ENCODE measurements at regions not wholly inside any gene's neighbourhood (a gene's known extent, or its start where the extent isn't known, plus 50 kb on each side); places are given as distances from the start of the nearest gene placed in this dataset.

GRCh38 chr3:31053299-31053698 is 158.8 kb upstream of the GADL1 start:
- 77 to 96% (median 87%) methylated on average over 1 of the region's 1 CpG for WGBS, 5 donors
- intact Hi-C loops (cut with DNase I; ENCODE audit: low total_unique reads) = no loop called here
- Histone ChIP-seq H3K27me3 (no peaks in the 10 kb centered on the region), H3K27ac (no peak overlapping the region), H3K4me1 (no peaks in the 10 kb centered on the region), H3K9me3 (peaks cover 0 to 5% (median 0%) of the 10 kb centered on the region in 4 donors), H3K36me3 (no peaks in the 10 kb centered on the region), H3K4me3 (no peak overlapping the region)
- DNase-seq = no peak
- TF ChIP-seq POLR2A (IDR thresholded peaks at IDR 0.05) = no peak
- TF ChIP-seq, protein P1, sequence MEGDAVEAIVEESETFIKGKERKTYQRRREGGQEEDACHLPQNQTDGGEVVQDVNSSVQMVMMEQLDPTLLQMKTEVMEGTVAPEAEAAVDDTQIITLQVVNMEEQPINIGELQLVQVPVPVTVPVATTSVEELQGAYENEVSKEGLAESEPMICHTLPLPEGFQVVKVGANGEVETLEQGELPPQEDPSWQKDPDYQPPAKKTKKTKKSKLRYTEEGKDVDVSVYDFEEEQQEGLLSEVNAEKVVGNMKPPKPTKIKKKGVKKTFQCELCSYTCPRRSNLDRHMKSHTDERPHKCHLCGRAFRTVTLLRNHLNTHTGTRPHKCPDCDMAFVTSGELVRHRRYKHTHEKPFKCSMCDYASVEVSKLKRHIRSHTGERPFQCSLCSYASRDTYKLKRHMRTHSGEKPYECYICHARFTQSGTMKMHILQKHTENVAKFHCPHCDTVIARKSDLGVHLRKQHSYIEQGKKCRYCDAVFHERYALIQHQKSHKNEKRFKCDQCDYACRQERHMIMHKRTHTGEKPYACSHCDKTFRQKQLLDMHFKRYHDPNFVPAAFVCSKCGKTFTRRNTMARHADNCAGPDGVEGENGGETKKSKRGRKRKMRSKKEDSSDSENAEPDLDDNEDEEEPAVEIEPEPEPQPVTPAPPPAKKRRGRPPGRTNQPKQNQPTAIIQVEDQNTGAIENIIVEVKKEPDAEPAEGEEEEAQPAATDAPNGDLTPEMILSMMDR (IDR thresholded peaks at IDR 0.05) = no peak
- no peak for TF ChIP-seq EP300 (IDR thresholded peaks at IDR 0.05)
- TF ChIP-seq POLR2AphosphoS5 (IDR thresholded peaks at IDR 0.05) = no peak

DNA sequence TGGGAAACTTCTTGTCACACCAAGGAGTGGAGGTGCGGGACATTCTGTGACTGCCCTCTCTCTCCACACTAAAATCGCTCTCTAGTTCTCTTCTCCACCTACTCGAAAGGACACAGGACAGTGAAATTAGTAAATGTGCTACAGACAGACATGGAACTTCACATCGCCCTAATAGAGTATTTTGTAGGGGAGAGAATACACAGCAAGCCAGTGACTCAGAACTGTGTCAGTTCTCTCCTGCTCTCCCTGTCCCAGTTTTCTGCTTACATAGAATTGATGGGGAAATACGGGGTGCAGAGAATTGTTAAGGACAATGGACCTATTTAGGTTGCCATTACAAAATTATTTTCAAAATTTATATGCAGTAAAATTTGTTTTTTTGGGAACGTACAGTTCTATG is 159.6 kb upstream of the GADL1 start:
- H3K4me3 ChIP-seq = no peak overlapping the region
- WGBS, 5 donors = 87 to 93% (median 90%) methylated on average over 6 of the region's 6 CpGs
- no peaks in the 10 kb centered on the region for H3K36me3 ChIP-seq
- intact Hi-C loops (cut with DNase I; ENCODE audit: low total_unique reads) = no loop called here
- DNase-seq = no peak
- H3K4me1 ChIP-seq = no peaks in the 10 kb centered on the region
- H3K27me3 ChIP-seq = no peaks in the 10 kb centered on the region
- TF ChIP-seq POLR2A (IDR thresholded peaks at IDR 0.05) = no peak
- TF ChIP-seq EP300 (IDR thresholded peaks at IDR 0.05) = no peak
- TF ChIP-seq, protein P1 (IDR thresholded peaks at IDR 0.05) = no peak
- TF ChIP-seq POLR2AphosphoS5 (IDR thresholded peaks at IDR 0.05) = no peak
- peaks cover 0 to 5% (median 5%) of the 10 kb centered on the region in 4 donors for H3K9me3 ChIP-seq
- H3K27ac ChIP-seq = no peak overlapping the region

DNA sequence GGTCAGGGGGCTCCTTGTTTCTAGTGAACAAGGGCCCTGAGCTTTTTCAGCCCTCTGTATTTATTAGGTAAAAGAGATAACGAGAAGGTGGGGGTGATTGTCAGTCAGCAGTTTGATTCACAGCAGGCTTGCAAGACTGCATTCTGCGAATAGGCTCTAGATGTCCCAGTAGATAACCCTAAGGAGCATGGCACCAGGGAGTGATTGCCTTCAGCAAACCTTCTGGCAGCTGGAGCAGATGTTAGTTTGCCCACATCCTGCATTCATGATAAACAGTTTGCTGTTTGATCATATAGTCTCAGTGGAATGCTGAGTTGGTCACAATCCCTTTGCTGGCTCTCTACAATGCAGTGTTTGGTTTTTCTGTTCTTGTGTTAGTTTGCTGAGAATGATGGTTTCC is 161.3 kb upstream of the GADL1 start:
- no peak for TF ChIP-seq EP300 (IDR thresholded peaks at IDR 0.05)
- TF ChIP-seq, protein P1 (IDR thresholded peaks at IDR 0.05) = no peak
- no peak for TF ChIP-seq POLR2AphosphoS5 (IDR thresholded peaks at IDR 0.05)
- TF ChIP-seq POLR2A (IDR thresholded peaks at IDR 0.05) = no peak
- Histone ChIP-seq H3K36me3 (no peaks in the 10 kb centered on the region), H3K27me3 (no peaks in the 10 kb centered on the region), H3K4me3 (no peak overlapping the region), H3K27ac (no peak overlapping the region), H3K4me1 (no peaks in the 10 kb centered on the region), H3K9me3 (peaks cover 0 to 12% (median 8%) of the 10 kb centered on the region in 4 donors)
- DNase-seq = no peak
- WGBS, 5 donors = 83 to 94% (median 90%) methylated on average over 2 of the region's 2 CpGs
- intact Hi-C loops (cut with DNase I; ENCODE audit: low total_unique reads) = no loop called here

DNA sequence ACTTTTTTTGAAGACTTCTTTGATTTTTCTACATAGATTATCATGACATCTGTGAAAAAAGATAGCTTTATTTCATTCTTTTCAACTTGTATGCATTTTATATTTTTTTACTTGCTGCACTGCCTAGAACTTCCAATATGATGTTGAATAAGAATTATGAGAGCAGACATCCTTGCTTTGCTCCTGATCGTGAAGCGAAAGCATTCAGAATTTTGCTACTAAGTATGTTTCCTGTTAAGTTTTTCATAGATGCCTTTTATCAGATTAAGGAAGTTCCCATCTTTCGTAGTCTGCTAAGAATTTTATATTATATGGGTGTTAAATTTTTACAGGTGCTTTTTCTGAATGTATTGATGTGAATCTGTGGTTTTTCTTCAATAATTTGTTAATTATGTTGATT is 163.4 kb upstream of the GADL1 start:
- intact Hi-C loops (cut with DNase I; ENCODE audit: low total_unique reads) = no loop called here
- WGBS, 5 donors = 64 to 91% (median 76%) methylated on average over 3 of the region's 3 CpGs
- no peak overlapping the region for H3K4me3 ChIP-seq
- TF ChIP-seq POLR2A (IDR thresholded peaks at IDR 0.05) = no peak
- TF ChIP-seq EP300 (IDR thresholded peaks at IDR 0.05) = no peak
- no peak for TF ChIP-seq POLR2AphosphoS5 (IDR thresholded peaks at IDR 0.05)
- TF ChIP-seq, protein P1 (IDR thresholded peaks at IDR 0.05) = no peak
- H3K27ac ChIP-seq = no peak overlapping the region
- no peaks in the 10 kb centered on the region for H3K27me3 ChIP-seq
- H3K4me1 ChIP-seq = no peaks in the 10 kb centered on the region
- H3K9me3 ChIP-seq = peaks cover 0 to 12% (median 8%) of the 10 kb centered on the region in 4 donors
- no peak for DNase-seq
- no peaks in the 10 kb centered on the region for H3K36me3 ChIP-seq

Measured in stomach (tissue), 8 donors.